ENCODE measurements at regions not wholly inside any gene's neighbourhood (a gene's known extent, or its start where the extent isn't known, plus 50 kb on each side); places are given as distances from the start of the nearest gene placed in this dataset.

DNA sequence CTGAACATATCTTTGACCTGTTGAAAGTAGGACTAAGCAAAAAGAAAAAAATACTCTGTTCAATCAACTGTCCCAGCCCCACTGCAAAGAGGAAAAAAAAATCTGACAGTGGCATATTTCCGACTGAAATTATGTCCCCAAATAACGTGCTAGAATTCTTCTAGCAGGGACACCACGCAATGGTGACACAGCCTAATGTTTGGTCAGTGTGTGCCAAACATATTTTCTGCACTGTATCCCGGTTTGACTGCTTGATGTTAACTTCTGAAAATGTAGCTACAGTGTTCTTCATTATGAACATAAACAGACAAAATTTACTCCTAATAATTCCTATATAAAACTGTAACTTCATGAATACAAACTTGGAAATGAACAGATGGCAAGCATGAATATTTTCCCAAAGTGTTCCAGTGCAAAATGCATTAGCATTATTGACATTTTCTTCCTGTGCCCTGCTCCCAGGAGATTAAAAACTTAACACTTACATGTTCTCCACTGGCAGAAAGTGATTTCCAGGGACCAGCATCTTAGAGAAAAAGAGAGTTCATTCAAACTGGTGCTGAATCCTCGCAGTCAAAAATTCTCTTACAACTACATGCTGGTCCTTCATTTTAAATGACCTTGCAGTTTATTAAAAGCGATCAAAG lies 72.4 kb upstream of the SYT1 start:
- DNase-seq (ENCODE audit: low read depth), result no peak

DNA sequence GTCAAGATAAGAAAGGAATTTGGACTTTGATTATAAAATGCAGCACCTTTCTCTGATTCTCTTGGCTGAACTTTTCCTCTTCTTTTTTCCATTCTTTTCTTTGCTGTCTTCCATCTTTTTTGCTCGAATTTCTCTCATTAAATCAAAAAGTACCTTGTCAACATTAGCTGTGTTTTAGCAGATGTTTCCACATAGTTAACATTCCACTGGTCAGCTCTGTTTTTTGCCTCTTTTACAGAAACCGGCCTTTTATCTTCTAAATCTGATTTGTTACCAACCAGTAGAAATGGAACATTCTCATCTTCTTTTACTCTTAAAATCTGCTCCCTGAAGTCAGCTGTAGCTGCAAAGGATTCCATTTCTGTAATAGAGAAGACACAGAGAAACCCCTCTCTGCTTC lies 71.1 kb upstream of the SYT1 start:
- no peak for DNase-seq (ENCODE audit: low read depth)

DNA sequence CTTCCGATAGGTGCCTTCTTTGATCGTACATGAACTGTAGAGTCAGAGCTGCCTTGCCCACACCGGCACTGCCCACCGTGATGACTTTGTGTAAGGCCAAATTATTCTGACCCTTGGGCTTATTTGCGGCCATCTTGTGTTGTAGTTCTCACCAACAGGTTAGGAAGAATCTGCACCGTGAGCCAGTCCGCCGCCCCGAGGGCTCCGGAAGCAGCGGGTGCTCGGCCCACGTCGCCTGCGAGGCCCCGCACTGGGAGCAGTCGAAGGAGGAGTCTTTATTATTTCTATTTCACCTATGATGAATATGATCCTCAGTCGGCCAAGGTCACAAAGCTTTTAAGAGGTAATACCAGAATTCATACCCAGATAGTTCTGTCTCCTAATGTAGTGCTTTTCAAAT lies 70.6 kb upstream of the SYT1 start:
- DNase-seq (ENCODE audit: low read depth), result no peak

DNA sequence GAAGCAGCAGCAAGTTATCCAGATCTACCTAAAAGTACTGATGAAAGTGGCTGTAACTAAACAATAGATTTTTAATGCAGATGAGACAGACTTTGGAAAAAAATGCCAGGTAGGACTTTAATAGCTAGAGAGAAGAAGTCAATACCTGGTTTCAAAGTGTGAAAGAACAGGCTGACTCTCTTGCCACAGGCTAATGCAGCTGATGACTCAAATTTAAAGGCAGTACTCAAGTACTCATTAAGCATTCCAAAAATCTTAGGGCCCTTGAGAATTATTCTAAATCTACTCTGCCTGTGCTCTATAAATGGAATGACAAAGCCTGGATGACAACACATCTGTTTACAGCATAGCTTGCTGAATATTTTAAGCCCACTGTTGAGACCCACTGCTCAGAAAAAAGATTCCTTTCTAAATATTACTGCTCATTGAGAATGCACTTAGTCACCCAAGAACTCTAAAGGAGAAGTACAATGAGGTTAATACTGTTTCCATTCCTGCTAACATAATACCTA lies 68.6 kb upstream of the SYT1 start:
- DNase-seq (ENCODE audit: low read depth), result no peak

DNA sequence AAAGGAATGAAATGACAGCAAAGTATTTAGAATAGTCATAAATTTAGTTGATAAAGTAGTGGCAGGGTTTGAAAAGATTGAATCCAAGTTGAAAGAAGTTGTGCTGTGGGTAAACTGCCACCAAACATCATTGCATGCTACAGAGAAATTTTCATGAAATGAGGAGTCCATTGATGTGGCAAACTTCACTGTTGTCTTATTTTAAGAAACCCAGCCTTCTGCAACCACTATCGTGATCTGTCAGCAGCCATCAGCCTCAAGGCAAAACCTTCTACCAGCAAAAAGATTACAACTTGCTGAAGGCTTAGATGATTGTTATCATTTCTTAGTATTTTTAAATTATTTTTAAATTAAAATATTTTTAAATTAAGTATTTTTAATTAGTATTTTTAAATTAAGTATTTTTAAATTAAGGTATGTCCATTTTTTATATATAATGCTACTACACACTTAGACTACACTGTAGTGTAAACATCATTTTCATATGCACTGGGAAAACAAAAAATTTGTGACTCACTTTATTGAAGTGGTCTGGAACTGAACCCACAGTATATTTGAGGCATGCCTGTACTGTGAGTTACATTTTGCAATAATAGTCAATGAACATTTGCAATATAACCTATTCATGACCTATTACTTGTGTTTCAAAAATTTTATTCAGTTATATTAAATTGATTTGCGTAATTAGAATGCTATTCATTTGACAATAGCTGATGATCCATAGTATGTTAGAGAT lies 67.2 kb upstream of the SYT1 start:
- DNase-seq (ENCODE audit: low read depth), result peak; percentile 53

DNA sequence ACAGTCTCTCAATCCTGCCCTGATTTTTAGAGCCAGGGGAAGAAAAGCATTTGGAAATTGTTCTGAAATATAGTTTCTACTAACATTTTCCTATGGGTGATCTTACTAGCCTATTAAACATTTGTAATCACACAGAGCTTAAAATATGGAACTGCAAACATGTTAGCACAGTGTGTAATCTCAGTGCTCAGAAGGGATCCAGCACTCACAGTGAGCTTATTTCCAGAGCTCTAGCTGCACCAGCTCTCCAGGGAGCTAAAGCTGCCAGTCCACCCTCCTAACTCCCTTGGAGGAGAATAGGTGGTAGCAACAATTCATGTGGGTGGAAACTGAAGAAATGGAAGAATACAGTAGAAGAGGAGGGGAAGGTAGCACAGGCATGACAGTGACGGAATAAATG lies 64.9 kb upstream of the SYT1 start:
- no peak for DNase-seq (ENCODE audit: low read depth)

DNA sequence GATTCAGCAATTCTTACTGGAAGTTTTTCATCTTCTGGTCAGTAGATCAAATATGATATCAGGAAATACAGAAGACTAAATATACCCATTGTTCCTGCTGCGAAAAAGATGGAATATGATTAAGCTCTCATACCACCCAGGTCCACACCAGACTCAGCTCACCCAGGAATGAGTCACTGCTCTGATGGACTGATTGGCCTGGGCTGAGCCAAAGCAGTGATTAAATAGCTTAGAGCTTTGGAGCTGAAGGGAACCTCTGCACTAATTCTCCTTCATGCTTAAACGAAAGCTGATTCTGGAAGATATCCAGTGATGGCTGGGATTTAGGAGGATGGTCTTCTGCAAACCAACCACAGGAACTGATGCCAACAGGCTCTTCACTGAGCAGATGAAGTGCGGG lies 62.0 kb upstream of the SYT1 start:
- DNase-seq (ENCODE audit: low read depth), result peak; percentile 83

DNA sequence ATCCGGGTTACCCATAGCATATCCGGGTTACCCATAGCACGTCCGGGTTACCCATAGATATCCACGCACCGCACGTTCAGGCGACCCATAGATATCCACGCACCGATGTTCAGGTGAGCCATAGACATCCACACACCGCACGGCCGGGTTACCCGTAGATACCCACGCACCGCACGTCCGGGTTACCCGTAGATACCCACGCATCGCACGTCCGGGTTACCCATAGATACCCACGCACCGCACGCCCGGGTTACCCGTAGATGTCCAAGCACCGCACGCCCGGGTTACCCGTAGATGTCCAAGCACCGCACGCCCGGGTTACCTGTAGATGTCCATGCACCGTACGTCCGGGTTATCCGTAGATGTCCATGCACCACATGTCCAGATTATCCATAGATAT lies 60.3 kb upstream of the SYT1 start:
- no peak for DNase-seq (ENCODE audit: low read depth)

Data from non-pigmented ciliary epithelial cell (primary cell).